ENCODE measurements at regions not wholly inside any gene's neighbourhood (a gene's known extent, or its start where the extent isn't known, plus 50 kb on each side); places are given as distances from the start of the nearest gene placed in this dataset.

DNA sequence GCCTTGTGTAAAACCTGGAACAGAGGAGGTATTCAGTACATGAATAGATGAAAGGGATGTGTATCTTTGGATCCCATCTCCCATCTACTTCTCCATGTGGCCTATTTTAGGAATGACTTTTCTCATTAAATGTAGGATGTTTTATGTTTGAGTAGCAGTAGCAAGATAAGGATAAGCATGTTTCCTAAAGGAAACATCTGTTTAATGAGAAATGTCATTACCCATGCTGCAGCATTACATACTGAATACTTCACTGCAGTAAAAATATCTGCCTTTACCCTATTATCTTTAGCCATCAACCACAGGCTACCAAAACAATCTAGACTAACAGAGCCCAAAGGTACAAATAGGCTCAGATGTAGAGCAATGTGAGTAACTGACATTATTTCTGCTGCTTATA is 419.2 kb upstream of the CYRIA start:
- Histone ChIP-seq H3K9me3 (no peaks in the 10 kb centered on the region), H3K27me3 (replicated peaks; ENCODE audit: insufficient read depth) (no peaks in the 10 kb centered on the region), H3K4me1 (replicated peaks) (no peaks in the 10 kb centered on the region), H3K36me3 (no peaks in the 10 kb centered on the region), H3K4me3 (no peak overlapping the region), H3K27ac (no peak overlapping the region)
- intact Hi-C loops (cut with DNase I), result no loop called here
- DNase-seq (ENCODE audit: low spot score), result no peak
- no peak for TF ChIP-seq POLR2AphosphoS5 (IDR thresholded peaks at IDR 0.05)
- TF ChIP-seq CTCF (IDR thresholded peaks at IDR 0.05), result no peak
- TF ChIP-seq POLR2A (IDR thresholded peaks at IDR 0.05), result no peak

DNA sequence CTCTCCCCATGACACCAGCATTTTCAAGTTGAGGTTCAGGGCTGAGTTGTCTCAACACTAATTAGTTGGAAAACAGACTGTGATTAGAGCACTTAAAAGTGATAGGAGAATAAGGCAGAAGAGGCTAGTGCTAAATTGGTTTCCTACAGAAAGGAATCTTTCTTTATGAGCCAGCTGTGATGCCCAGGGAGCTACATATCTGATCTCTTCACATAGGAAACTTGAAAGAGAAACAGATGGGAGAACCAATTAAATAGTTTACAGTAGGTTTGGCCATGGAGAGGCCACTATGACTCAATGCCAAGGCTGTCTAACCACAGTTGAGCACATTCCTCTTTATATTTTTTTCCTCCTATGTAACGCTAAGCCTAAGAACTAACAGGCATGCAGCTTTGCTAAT is 418.3 kb upstream of the CYRIA start:
- Histone ChIP-seq H3K27me3 (replicated peaks; ENCODE audit: insufficient read depth) (no peaks in the 10 kb centered on the region), H3K4me3 (no peak overlapping the region), H3K9me3 (no peaks in the 10 kb centered on the region), H3K27ac (no peak overlapping the region), H3K36me3 (no peaks in the 10 kb centered on the region), H3K4me1 (replicated peaks) (no peaks in the 10 kb centered on the region)
- DNase-seq (ENCODE audit: low spot score), result no peak
- WGBS, result 41% methylated on average over 1 of the region's 1 CpG
- no peak for TF ChIP-seq POLR2AphosphoS5 (IDR thresholded peaks at IDR 0.05)
- intact Hi-C loops (cut with DNase I), result no loop called here

DNA sequence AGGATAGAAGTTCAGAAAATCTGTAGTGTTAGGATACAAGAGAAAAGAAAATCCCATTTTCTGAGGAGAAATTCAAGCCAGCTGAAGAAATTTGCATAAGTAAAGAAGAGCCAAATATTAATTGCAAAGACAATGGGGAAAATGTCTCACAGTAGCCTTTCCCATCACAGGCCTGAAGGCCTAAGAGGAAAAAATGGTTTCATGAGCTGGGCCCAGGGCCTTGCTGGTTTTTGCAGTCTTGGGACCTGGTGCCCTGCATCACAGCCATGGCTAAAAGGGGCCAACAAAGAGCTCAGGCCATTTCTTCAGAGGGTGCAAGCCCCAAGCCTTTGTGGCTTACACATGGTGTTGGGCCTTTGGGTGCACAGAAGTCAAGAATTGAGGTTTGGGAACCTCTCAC is 413.6 kb upstream of the CYRIA start:
- Histone ChIP-seq H3K27ac (no peak overlapping the region), H3K36me3 (no peaks in the 10 kb centered on the region), H3K4me3 (no peak overlapping the region), H3K4me1 (replicated peaks) (no peaks in the 10 kb centered on the region), H3K9me3 (no peaks in the 10 kb centered on the region), H3K27me3 (replicated peaks; ENCODE audit: insufficient read depth) (no peaks in the 10 kb centered on the region)
- DNase-seq (ENCODE audit: low spot score), result no peak
- intact Hi-C loops (cut with DNase I), result no loop called here
- TF ChIP-seq POLR2AphosphoS5 (IDR thresholded peaks at IDR 0.05) (no peak), POLR2A (IDR thresholded peaks at IDR 0.05) (no peak), CTCF (IDR thresholded peaks at IDR 0.05) (no peak)

DNA sequence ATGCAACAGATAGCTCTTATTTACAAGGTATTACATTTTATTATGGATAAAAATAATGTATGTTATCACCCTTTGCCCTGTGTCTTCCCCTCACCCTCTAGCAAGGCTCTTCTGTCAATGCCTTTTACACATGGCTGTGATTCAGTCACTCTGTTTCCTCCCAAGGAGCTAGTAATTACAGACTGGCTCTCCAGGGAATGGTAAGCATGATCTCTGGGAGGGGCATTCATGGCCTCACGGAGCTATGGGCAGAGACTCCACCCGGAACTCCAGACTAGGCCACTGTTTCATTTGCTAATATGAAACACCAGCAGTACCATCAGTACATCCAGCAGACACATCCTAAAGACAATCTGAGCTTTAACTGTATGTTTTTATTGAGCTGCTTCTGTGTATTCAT is 410.9 kb upstream of the CYRIA start:
- Histone ChIP-seq H3K9me3 (no peaks in the 10 kb centered on the region), H3K4me1 (replicated peaks) (no peaks in the 10 kb centered on the region), H3K27me3 (replicated peaks; ENCODE audit: insufficient read depth) (no peaks in the 10 kb centered on the region), H3K4me3 (no peak overlapping the region), H3K27ac (no peak overlapping the region), H3K36me3 (no peaks in the 10 kb centered on the region)
- intact Hi-C loops (cut with DNase I), result no loop called here
- DNase-seq (ENCODE audit: low spot score), result no peak
- TF ChIP-seq CTCF (IDR thresholded peaks at IDR 0.05), result no peak
- TF ChIP-seq POLR2AphosphoS5 (IDR thresholded peaks at IDR 0.05), result no peak
- TF ChIP-seq POLR2A (IDR thresholded peaks at IDR 0.05), result no peak
- 50% methylated on average over 2 of the region's 2 CpGs for WGBS

GRCh38 chr2:17070711-17071110 is 405.1 kb upstream of the CYRIA start:
- Histone ChIP-seq H3K4me3 (no peak overlapping the region), H3K27ac (no peak overlapping the region), H3K4me1 (replicated peaks) (no peaks in the 10 kb centered on the region), H3K27me3 (replicated peaks; ENCODE audit: insufficient read depth) (no peaks in the 10 kb centered on the region), H3K9me3 (no peaks in the 10 kb centered on the region), H3K36me3 (no peaks in the 10 kb centered on the region)
- DNase-seq (ENCODE audit: low spot score), result no peak
- TF ChIP-seq CTCF (IDR thresholded peaks at IDR 0.05) (no peak), POLR2A (IDR thresholded peaks at IDR 0.05) (no peak), POLR2AphosphoS5 (IDR thresholded peaks at IDR 0.05) (no peak)
- intact Hi-C loops (cut with DNase I), result no loop called here

DNA sequence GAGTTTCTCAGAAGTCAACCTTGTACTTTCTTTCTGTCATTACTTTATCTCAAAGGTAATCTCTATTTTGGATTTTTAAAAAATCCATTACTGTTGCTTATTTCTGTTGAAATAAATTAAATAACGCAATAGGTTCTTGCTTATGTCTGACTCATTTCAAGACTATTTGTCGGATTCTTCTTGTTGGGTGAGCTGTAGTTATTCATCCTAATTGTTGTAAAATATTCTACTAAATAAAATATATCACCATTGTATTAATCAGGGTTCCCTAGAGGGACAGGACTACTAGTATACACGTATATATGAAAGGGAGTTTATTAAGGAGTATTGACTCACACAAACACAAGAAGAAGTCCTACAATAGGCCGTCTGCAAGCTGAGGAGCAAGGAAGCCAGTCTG is 403.9 kb upstream of the CYRIA start:
- no peaks in the 10 kb centered on the region for H3K4me1 ChIP-seq (replicated peaks)
- TF ChIP-seq POLR2AphosphoS5 (IDR thresholded peaks at IDR 0.05), result no peak
- TF ChIP-seq POLR2A (IDR thresholded peaks at IDR 0.05), result no peak
- TF ChIP-seq CTCF (IDR thresholded peaks at IDR 0.05), result no peak

More for the DNA sequence above, 403.9 kb upstream of the CYRIA start:
- Histone ChIP-seq H3K27me3 (replicated peaks; ENCODE audit: insufficient read depth) (no peaks in the 10 kb centered on the region), H3K9me3 (no peaks in the 10 kb centered on the region), H3K36me3 (no peaks in the 10 kb centered on the region), H3K27ac (no peak overlapping the region), H3K4me3 (no peak overlapping the region)
- 79% methylated on average over 4 of the region's 4 CpGs for WGBS
- no peak for DNase-seq (ENCODE audit: low spot score)
- intact Hi-C loops (cut with DNase I), result no loop called here

Measured in prostate gland (tissue), 2 donors.